PC-9 (cell line): ENCODE measurements at regions not wholly inside any gene's neighbourhood (a gene's known extent, or its start where the extent isn't known, plus 50 kb on each side); places are given as distances from the start of the nearest gene placed in this dataset.

Experiments
- BruUV-seq: library from RNA; stranded (reverse); fragments of 400-500 nt; replicated peaks from 2 replicates; lab custom pipeline; 2021; lab: Mats Ljungman, UMichigan
- CTCF ChIA-PET: fragments of 300-600 bp; sonication (Branson Sonifier 250); formaldehyde crosslinking; loops from one replicate; lab custom pipeline; 2022; ENCODE audit warnings: antibody characterized with exemption; lab: Charles Lee
- POLR2A ChIA-PET: fragments of 300-600 bp; sonication (Branson Sonifier 250); formaldehyde crosslinking; loops from one replicate; lab custom pipeline; 2022; ENCODE audit warnings: antibody characterized with exemption; ENCODE audit not compliant: unreplicated experiment; lab: Charles Lee
- DNase-seq, 2 experiments: peaks; one replicate each; pipeline versions ENCODE4 v3.0.0 to v3.0.0-alpha.2; 2015 to 2022; ENCODE audit warnings: mixed read lengths in 1 of 2
- H2AFZ ChIP-seq: fragments of 200-600 bp; sonication (generic); 2 replicates; pipeline ENCODE4 v1.8.1; 2017; ENCODE audit warnings: antibody characterized with exemption
- H3F3A ChIP-seq: fragments of 200-600 bp; sonication (generic); 2 replicates; pipeline ENCODE4 v1.8.1; 2017; ENCODE audit warnings: antibody characterized with exemption, mild to moderate bottlenecking, low read depth; ENCODE audit not compliant: insufficient read depth
- H3K27ac ChIP-seq: fragments of 200-600 bp; sonication (generic); 2 replicates; pipeline ENCODE4 v1.6.1; 2016; ENCODE audit warnings: mixed run types
- H3K27me3 ChIP-seq: fragments of 200-600 bp; sonication (generic); 2 replicates; pipeline ENCODE4 v1.6.1; 2016; ENCODE audit warnings: low read depth, mixed run types; ENCODE audit not compliant: insufficient read depth
- H3K36me3 ChIP-seq: fragments of 200-600 bp; sonication (generic); 2 replicates; pipeline ENCODE4 v1.6.1; 2016; ENCODE audit warnings: low read depth, mixed run types
- H3K4me1 ChIP-seq: fragments of 200-600 bp; sonication (generic); replicated peaks from 2 replicates; pipeline ENCODE4 v1.6.1; 2016; ENCODE audit warnings: mixed run types; ENCODE audit not compliant: insufficient read depth
- H3K4me2 ChIP-seq: fragments of 200-600 bp; sonication (generic); 2 replicates; pipeline ENCODE4 v1.6.1; 2017; ENCODE audit warnings: mixed run types
- H3K4me3 ChIP-seq: fragments of 200-600 bp; sonication (generic); 2 replicates; pipeline ENCODE4 v1.6.1; 2016; ENCODE audit warnings: mixed run types
- H3K79me2 ChIP-seq: fragments of 200-600 bp; sonication (generic); 2 replicates; pipeline ENCODE4 v1.6.1; 2017; ENCODE audit warnings: low read depth, mixed run types
- H3K9me2 ChIP-seq: fragments of 200-600 bp; sonication (generic); 2 replicates; pipeline ENCODE4 v1.8.1; 2017; ENCODE audit warnings: mild to moderate bottlenecking; ENCODE audit not compliant: insufficient read depth
- H3K9me3 ChIP-seq: fragments of 200-600 bp; sonication (generic); 2 replicates; pipeline ENCODE4 v1.8.1; 2016; ENCODE audit warnings: low read depth; ENCODE audit not compliant: insufficient read depth
- H4K20me1 ChIP-seq: fragments of 200-600 bp; sonication (generic); 2 replicates; pipeline ENCODE4 v1.8.1; 2017; ENCODE audit not compliant: insufficient read depth
- CTCF ChIP-seq: fragments of 200-600 bp; sonication (generic); conservative IDR thresholded peaks from 2 replicates; pipeline ENCODE4 v1.6.1; 2017; ENCODE audit warnings: mixed run types, antibody characterized with exemption, mild to moderate bottlenecking, moderate library complexity
- EZH2 ChIP-seq: fragments of 200-600 bp; sonication (generic); IDR thresholded peaks from 2 replicates; pipeline ENCODE4 v1.8.0; 2017; ENCODE audit warnings: antibody characterized with exemption, low read depth
- intact Hi-C: fragments of 100-400 bp; cut with micrococcal nuclease; formaldehyde crosslinking; loops from one replicate; pipeline ENCODE4 v1.10.0; 2022; ENCODE audit not compliant: unreplicated experiment

- no peaks in the 10 kb centered on the region for H3K9me3 ChIP-seq
- no peak overlapping the region for H2AFZ ChIP-seq
Observed at GRCh38 chr5:97937846-97938245, 754.8 kb upstream of the RIOK2 start.

GRCh38 chr5:97943036-97943435, 760.0 kb upstream of the RIOK2 start:
- H4K20me1 ChIP-seq, result no peaks in the 10 kb centered on the region
- H3K79me2 ChIP-seq, result no peaks in the 10 kb centered on the region
- H3K4me1 ChIP-seq, result no peaks in the 10 kb centered on the region
- no peaks in the 10 kb centered on the region for H3K9me2 ChIP-seq
- no peaks in the 10 kb centered on the region for H3K36me3 ChIP-seq
- no peak for TF ChIP-seq EZH2
- ChIA-PET CTCF (no interaction called here), POLR2A (interaction anchor here (0.7 kb wide), 1 partner anchor 445 kb away, joined by 4 read pairs; no protein-coding TSS in a partner anchor)
- H3F3A ChIP-seq, result no peaks in the 10 kb centered on the region
- H3K27ac ChIP-seq, result no peak overlapping the region
- H2AFZ ChIP-seq, result no peak overlapping the region
- intact Hi-C loops, result no loop called here
- H3K4me2 ChIP-seq, result no peak overlapping the region
- H3K4me3 ChIP-seq, result no peak overlapping the region
- no peaks in the 10 kb centered on the region for H3K27me3 ChIP-seq
- H3K9me3 ChIP-seq, result no peaks in the 10 kb centered on the region
- BruUV-seq, result no TSS peak
- no peak for DNase-seq

More at GRCh38 chr5:97937846-97938245, 754.8 kb upstream of the RIOK2 start:
- no peak for DNase-seq
- H3K27ac ChIP-seq, result no peak overlapping the region
- no peak for TF ChIP-seq CTCF
- no peak for TF ChIP-seq EZH2
- H3K4me3 ChIP-seq, result no peak overlapping the region
- H3K4me1 ChIP-seq, result no peaks in the 10 kb centered on the region
- no peaks in the 10 kb centered on the region for H4K20me1 ChIP-seq
- no peak overlapping the region for H3K4me2 ChIP-seq
- H3K36me3 ChIP-seq, result no peaks in the 10 kb centered on the region
- ChIA-PET CTCF (no interaction called here), POLR2A (no interaction called here)
- intact Hi-C loops, result no loop called here
- H3F3A ChIP-seq, result no peaks in the 10 kb centered on the region
- no TSS peak for BruUV-seq
- peaks cover 6% of the 10 kb centered on the region; the same call in 1 of the 2 replicates for H3K9me2 ChIP-seq
- H3K79me2 ChIP-seq, result no peaks in the 10 kb centered on the region
- H3K27me3 ChIP-seq, result no peaks in the 10 kb centered on the region

GRCh38 chr5:97951139-97951538, 768.1 kb upstream of the RIOK2 start:
- H4K20me1 ChIP-seq, result no peaks in the 10 kb centered on the region; the same call in 1 of the 2 replicates
- intact Hi-C loops, result no loop called here
- BruUV-seq, result no TSS peak
- no peaks in the 10 kb centered on the region for H3K36me3 ChIP-seq
- ChIA-PET POLR2A (interaction anchor here (0.7 kb wide), 1 partner anchor 852 kb away, joined by 3 read pairs; no protein-coding TSS in a partner anchor), CTCF (interaction anchor here (0.5 kb wide), 1 partner anchor 580 kb away, joined by 3 read pairs; no protein-coding TSS in a partner anchor)
- no peaks in the 10 kb centered on the region; the same call in 1 of the 2 replicates for H3K9me3 ChIP-seq
- H3K27ac ChIP-seq, result no peak overlapping the region
- no peak overlapping the region for H2AFZ ChIP-seq
- H3F3A ChIP-seq, result no peaks in the 10 kb centered on the region
- TF ChIP-seq EZH2 (no peak), CTCF (no peak)
- no peaks in the 10 kb centered on the region for H3K27me3 ChIP-seq
- no peak for DNase-seq
- H3K4me2 ChIP-seq, result no peak overlapping the region
- no peaks in the 10 kb centered on the region for H3K9me2 ChIP-seq
- no peaks in the 10 kb centered on the region for H3K4me1 ChIP-seq
- H3K4me3 ChIP-seq, result no peak overlapping the region
- H3K79me2 ChIP-seq, result no peaks in the 10 kb centered on the region

- intact Hi-C loops, result no loop called here
- no TSS peak for BruUV-seq
- Histone ChIP-seq H3F3A (no peaks in the 10 kb centered on the region), H3K36me3 (no peaks in the 10 kb centered on the region), H3K4me1 (no peaks in the 10 kb centered on the region), H3K27me3 (no peaks in the 10 kb centered on the region), H3K4me3 (no peak overlapping the region), H4K20me1 (no peaks in the 10 kb centered on the region; the same call in 1 of the 2 replicates), H2AFZ (no peak overlapping the region), H3K79me2 (no peaks in the 10 kb centered on the region), H3K4me2 (no peak overlapping the region), H3K27ac (no peak overlapping the region), H3K9me3 (no peaks in the 10 kb centered on the region; the same call in 1 of the 2 replicates), H3K9me2 (no peaks in the 10 kb centered on the region; the same call in 1 of the 2 replicates)
- no peak for DNase-seq
- TF ChIP-seq CTCF, result no peak
- no peak for TF ChIP-seq EZH2
- CTCF ChIA-PET, result no interaction called here
- POLR2A ChIA-PET, result no interaction called here
Observed at GRCh38 chr5:97955450-97955849, 772.4 kb upstream of the RIOK2 start.
